ENCODE measurements at regions not wholly inside any gene's neighbourhood (a gene's known extent, or its start where the extent isn't known, plus 50 kb on each side); places are given as distances from the start of the nearest gene placed in this dataset.

DNA sequence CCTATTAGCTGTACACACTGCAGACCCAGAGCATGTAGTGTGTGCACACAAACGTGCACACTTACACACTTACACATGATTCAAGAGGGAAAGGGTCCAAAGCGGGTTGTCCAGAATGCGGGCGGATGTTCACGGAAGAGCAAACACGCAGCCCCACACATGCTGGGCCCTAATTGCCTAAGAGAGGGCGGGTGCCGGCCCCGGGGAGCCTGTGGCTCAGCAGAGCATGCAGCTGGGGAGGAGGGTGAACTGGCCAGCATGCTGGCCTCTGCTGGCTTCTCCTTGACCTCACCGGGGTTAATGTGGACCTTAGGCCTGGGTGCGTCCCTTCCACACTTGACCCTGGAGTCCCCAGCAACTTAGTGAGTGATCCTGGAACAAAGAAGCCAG lies 816.3 kb downstream of the BRD1 start:
- POLR2A ChIA-PET = no interaction called here
- Histone ChIP-seq H3K9ac (ENCODE audit: low read length) (no peak overlapping the region), H3K9me3 (ENCODE audit: control insufficient read depth in 1 of 2, insufficient read depth in 1 of 2, low read depth in 1 of 2, low read length in 2 of 2) (no peaks in the 10 kb centered on the region), H3K79me2 (ENCODE audit: insufficient read depth, low read length) (no peaks in the 10 kb centered on the region), H3K9me2 (ENCODE audit: insufficient read depth) (no peaks in the 10 kb centered on the region), H3K27ac (ENCODE audit: low read depth, low read length) (no peak overlapping the region), H4K20me1 (ENCODE audit: insufficient read depth) (no peaks in the 10 kb centered on the region), H3K36me3 (ENCODE audit: control insufficient read depth in 1 of 2, insufficient read depth in 2 of 2, low read length in 2 of 2) (no peaks in the 10 kb centered on the region), H3K27me3 (ENCODE audit: insufficient read depth, low read length) (peaks cover 37% of the 10 kb centered on the region), H3K4me1 (ENCODE audit: control insufficient read depth in 1 of 2, insufficient read depth in 2 of 2, low read length in 2 of 2) (no peaks in the 10 kb centered on the region), H3K4me2 (ENCODE audit: low read length) (no peak overlapping the region), H2AFZ (ENCODE audit: low read depth, low read length, poor library complexity, severe bottlenecking) (no peak overlapping the region), H3K4me3 (replicated peaks in 1 of 2; ENCODE audit: low read depth in 1 of 2, low read length in 2 of 2) (no peak overlapping the region)
- DNase-seq (ENCODE audit: low read depth, low spot score) (no peak), ATAC-seq (no peak)
- CTCF ChIA-PET = no interaction called here
- intact Hi-C loops (cut with micrococcal nuclease) = no loop called here
- no peak for TF ChIP-seq CEBPB (IDR thresholded peaks at IDR 0.05; ENCODE audit: low read depth)
- TF ChIP-seq POLR2A (IDR thresholded peaks at IDR 0.05; ENCODE audit: borderline replicate concordance, extremely low read depth, insufficient read depth, insufficient read length) = no peak
- TF ChIP-seq, protein P1, sequence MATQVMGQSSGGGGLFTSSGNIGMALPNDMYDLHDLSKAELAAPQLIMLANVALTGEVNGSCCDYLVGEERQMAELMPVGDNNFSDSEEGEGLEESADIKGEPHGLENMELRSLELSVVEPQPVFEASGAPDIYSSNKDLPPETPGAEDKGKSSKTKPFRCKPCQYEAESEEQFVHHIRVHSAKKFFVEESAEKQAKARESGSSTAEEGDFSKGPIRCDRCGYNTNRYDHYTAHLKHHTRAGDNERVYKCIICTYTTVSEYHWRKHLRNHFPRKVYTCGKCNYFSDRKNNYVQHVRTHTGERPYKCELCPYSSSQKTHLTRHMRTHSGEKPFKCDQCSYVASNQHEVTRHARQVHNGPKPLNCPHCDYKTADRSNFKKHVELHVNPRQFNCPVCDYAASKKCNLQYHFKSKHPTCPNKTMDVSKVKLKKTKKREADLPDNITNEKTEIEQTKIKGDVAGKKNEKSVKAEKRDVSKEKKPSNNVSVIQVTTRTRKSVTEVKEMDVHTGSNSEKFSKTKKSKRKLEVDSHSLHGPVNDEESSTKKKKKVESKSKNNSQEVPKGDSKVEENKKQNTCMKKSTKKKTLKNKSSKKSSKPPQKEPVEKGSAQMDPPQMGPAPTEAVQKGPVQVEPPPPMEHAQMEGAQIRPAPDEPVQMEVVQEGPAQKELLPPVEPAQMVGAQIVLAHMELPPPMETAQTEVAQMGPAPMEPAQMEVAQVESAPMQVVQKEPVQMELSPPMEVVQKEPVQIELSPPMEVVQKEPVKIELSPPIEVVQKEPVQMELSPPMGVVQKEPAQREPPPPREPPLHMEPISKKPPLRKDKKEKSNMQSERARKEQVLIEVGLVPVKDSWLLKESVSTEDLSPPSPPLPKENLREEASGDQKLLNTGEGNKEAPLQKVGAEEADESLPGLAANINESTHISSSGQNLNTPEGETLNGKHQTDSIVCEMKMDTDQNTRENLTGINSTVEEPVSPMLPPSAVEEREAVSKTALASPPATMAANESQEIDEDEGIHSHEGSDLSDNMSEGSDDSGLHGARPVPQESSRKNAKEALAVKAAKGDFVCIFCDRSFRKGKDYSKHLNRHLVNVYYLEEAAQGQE (IDR thresholded peaks at IDR 0.05; ENCODE audit: low read depth) = no peak
- TF ChIP-seq, protein P2, sequence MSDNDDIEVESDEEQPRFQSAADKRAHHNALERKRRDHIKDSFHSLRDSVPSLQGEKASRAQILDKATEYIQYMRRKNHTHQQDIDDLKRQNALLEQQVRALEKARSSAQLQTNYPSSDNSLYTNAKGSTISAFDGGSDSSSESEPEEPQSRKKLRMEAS (IDR thresholded peaks at IDR 0.05) = no peak
- TF ChIP-seq RAD21 (IDR thresholded peaks at IDR 0.05; ENCODE audit: low read depth) = no peak
- TF ChIP-seq TCF7L2 (IDR thresholded peaks at IDR 0.05; ENCODE audit: borderline replicate concordance, extremely low read depth, insufficient read depth, insufficient read length) = no peak
- TF ChIP-seq ELF1 (IDR thresholded peaks at IDR 0.05; ENCODE audit: borderline replicate concordance, low read depth) = no peak
- no peak for TF ChIP-seq EZH2 (IDR thresholded peaks at IDR 0.05)
- no peak for TF ChIP-seq ZNF274 (IDR thresholded peaks at IDR 0.05; ENCODE audit: low read depth, low read length)
- no peak for TF ChIP-seq FOSL1 (IDR thresholded peaks at IDR 0.05; ENCODE audit: low read depth)
- TF ChIP-seq, protein P3, sequence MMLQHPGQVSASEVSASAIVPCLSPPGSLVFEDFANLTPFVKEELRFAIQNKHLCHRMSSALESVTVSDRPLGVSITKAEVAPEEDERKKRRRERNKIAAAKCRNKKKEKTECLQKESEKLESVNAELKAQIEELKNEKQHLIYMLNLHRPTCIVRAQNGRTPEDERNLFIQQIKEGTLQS (IDR thresholded peaks at IDR 0.05) = no peak
- TF ChIP-seq SP1 (IDR thresholded peaks at IDR 0.05; ENCODE audit: low read depth) = no peak
- TF ChIP-seq ZFX (IDR thresholded peaks at IDR 0.05) = no peak
- TF ChIP-seq, protein P4, sequence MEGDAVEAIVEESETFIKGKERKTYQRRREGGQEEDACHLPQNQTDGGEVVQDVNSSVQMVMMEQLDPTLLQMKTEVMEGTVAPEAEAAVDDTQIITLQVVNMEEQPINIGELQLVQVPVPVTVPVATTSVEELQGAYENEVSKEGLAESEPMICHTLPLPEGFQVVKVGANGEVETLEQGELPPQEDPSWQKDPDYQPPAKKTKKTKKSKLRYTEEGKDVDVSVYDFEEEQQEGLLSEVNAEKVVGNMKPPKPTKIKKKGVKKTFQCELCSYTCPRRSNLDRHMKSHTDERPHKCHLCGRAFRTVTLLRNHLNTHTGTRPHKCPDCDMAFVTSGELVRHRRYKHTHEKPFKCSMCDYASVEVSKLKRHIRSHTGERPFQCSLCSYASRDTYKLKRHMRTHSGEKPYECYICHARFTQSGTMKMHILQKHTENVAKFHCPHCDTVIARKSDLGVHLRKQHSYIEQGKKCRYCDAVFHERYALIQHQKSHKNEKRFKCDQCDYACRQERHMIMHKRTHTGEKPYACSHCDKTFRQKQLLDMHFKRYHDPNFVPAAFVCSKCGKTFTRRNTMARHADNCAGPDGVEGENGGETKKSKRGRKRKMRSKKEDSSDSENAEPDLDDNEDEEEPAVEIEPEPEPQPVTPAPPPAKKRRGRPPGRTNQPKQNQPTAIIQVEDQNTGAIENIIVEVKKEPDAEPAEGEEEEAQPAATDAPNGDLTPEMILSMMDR (IDR thresholded peaks at IDR 0.05 in 2 of 3, conservative IDR thresholded peaks at IDR 0.05 in 1 of 3; ENCODE audit: borderline replicate concordance in 1 of 3, insufficient read depth in 1 of 3, low read depth in 2 of 3, low read length in 2 of 3) = no peak
- no peak for TF ChIP-seq EZH2phosphoT487 (IDR thresholded peaks at IDR 0.05; ENCODE audit: borderline replicate concordance)
- no TSS peak for BruUV-seq (replicated peaks)
- RAD21 ChIA-PET (ENCODE audit: low non-redundant PET in 1 of 2, low total read pairs in 2 of 2, uncharacterized antibody in 2 of 2, unreplicated experiment in 2 of 2) = no interaction called here
